Right lobe of liver (tissue), 6 donors: ENCODE measurements at regions not wholly inside any gene's neighbourhood (a gene's known extent, or its start where the extent isn't known, plus 50 kb on each side); places are given as distances from the start of the nearest gene placed in this dataset.
A peak's percentile ranks its signal among the peaks of the same experiment; 100 is the strongest.

Experiments used
- ATAC-seq, 4 donors: fragments of 200-7000 bp; cut with Tn5 transposase; one replicate each; pipeline ENCODE4 v1.9.1; 2020; ENCODE audit warnings: mild to moderate bottlenecking in 4 of 4, moderate library complexity in 4 of 4
- DNase-seq, 3 donors: peaks; one replicate each; pipeline ENCODE4 v3.0.0-alpha.2; 2020
- H3K27ac ChIP-seq, 3 donors: fragments of 200-600 bp; one replicate each; pipeline ENCODE4 v1.8.0; 2022
- H3K27me3 ChIP-seq, 2 donors: fragments of 200-600 bp; one replicate each; pipeline ENCODE4 v1.8.0; 2022
- H3K36me3 ChIP-seq, 4 donors: fragments of 200-600 bp; sonication (generic) in 1 of 4; one replicate each; pipeline versions ENCODE4 v1.5.1 to v1.8.0; 2017 to 2022; ENCODE audit warnings: control low read depth in 1 of 4
- H3K4me1 ChIP-seq, 4 donors: fragments of 200-600 bp; sonication (generic) in 1 of 4; one replicate each; pipeline versions ENCODE4 v1.5.1 to v1.8.0; 2017 to 2022; ENCODE audit warnings: control low read depth in 1 of 4
- H3K4me3 ChIP-seq, 3 donors: fragments of 200-600 bp; one replicate each; pipeline ENCODE4 v1.8.0; 2022
- H3K9me3 ChIP-seq, 4 donors: fragments of 200-600 bp; sonication (generic) in 1 of 4; one replicate each; pipeline versions ENCODE4 v1.5.1 to v1.8.0; 2017 to 2022; ENCODE audit warnings: control low read depth in 1 of 4
- POLR2A ChIP-seq: fragments of 450-650 bp; IDR thresholded peaks from one replicate; pipeline ENCODE4 v1.6.1; 2017; ENCODE audit warnings: antibody characterized with exemption, mild to moderate bottlenecking
- WGBS: methylation state at CpG from one replicate; pipeline ENCODE4 v1.1.6; 2018; ENCODE audit warnings: low coverage, low lambda C conversion rate; ENCODE audit not compliant: insufficient coverage; ENCODE audit errors: missing lambda C conversion rate; 5-methylcytosine and 5-hydroxymethylcytosine counted together
- intact Hi-C, 2 donors: fragments of 100-400 bp; cut with DNase I; formaldehyde crosslinking; loops; one replicate each; pipeline versions ENCODE4 v1.11.2 to v1.14.1; 2022
- TF ChIP-seq, protein P1 (sequence below), 4 donors: fragments of 200-600 bp in 3 of 4; fragments of 450-650 bp in 1 of 4; IDR thresholded peaks; one replicate each; pipeline versions ENCODE4 v1.5.1 to v1.8.0; 2016 to 2022; ENCODE audit warnings: antibody characterized with exemption in 4 of 4, mild to moderate bottlenecking in 2 of 4
- donor health status: DM: no; HTN: yes; CAD: no.
- donor health status: DM: no; HTN: no; CAD: no.
- donor health status: DM: no; HTN: no; CAD: no.
- donor health status: DM: no; HTN: yes; CAD: no.
- donor health status: DM: no; HTN: yes; CAD: no.

DNA sequence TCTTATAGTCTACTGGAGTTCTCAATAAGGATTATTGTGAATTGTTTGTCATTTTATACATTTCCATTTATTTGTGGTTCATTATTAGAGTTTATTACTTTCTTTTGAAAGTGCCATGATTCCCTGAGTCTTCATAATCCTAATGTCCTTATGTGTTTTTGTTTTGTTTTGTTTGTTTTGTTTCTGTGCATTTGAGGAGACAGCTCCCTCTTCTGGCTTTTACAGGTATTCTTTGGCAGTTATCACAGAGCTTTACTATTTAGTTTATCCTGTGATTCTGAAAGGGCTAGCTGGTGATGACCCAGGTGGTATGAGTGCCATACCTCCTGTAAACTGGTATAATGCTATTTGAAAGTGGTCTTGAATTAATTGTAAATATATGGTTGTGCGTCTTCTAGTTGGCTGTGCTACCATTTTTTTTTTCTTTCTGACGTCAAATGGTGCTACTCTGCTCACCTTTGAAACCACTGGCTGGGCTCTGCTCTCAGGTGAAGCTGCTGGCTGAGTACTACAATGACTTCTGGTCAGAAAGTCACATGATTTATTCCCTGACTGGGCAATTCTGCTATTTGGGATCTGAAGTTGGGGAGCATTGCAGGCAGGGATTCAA is 751.2 kb downstream of the JRKL start:
- H3K27me3 ChIP-seq: no peaks in the 10 kb centered on the region
- no peak overlapping the region for H3K4me3 ChIP-seq
- H3K4me1 ChIP-seq: no peaks in the 10 kb centered on the region
- intact Hi-C loops: no loop called here
- ATAC-seq: peak; percentile 25 to 61 (median 39)
- no peaks in the 10 kb centered on the region for H3K36me3 ChIP-seq
- no peak overlapping the region for H3K27ac ChIP-seq
- TF ChIP-seq, protein P1, sequence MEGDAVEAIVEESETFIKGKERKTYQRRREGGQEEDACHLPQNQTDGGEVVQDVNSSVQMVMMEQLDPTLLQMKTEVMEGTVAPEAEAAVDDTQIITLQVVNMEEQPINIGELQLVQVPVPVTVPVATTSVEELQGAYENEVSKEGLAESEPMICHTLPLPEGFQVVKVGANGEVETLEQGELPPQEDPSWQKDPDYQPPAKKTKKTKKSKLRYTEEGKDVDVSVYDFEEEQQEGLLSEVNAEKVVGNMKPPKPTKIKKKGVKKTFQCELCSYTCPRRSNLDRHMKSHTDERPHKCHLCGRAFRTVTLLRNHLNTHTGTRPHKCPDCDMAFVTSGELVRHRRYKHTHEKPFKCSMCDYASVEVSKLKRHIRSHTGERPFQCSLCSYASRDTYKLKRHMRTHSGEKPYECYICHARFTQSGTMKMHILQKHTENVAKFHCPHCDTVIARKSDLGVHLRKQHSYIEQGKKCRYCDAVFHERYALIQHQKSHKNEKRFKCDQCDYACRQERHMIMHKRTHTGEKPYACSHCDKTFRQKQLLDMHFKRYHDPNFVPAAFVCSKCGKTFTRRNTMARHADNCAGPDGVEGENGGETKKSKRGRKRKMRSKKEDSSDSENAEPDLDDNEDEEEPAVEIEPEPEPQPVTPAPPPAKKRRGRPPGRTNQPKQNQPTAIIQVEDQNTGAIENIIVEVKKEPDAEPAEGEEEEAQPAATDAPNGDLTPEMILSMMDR (IDR thresholded peaks at IDR 0.05): peak; percentile 31 to 55 (median 38)
- TF ChIP-seq POLR2A: no peak
- no peak for DNase-seq
- no peaks in the 10 kb centered on the region for H3K9me3 ChIP-seq
- WGBS: 20% methylated on average over 2 of the region's 2 CpGs

GRCh38 chr11:97143463-97143862 is 753.6 kb downstream of the JRKL start:
- 27% methylated on average over 1 of the region's 1 CpG for WGBS
- Histone ChIP-seq H3K4me3 (no peak overlapping the region), H3K36me3 (no peaks in the 10 kb centered on the region), H3K27ac (no peak overlapping the region), H3K4me1 (no peaks in the 10 kb centered on the region), H3K9me3 (no peaks in the 10 kb centered on the region), H3K27me3 (no peaks in the 10 kb centered on the region)
- intact Hi-C loops: no loop called here
- TF ChIP-seq, protein P1 (IDR thresholded peaks at IDR 0.05): no peak
- TF ChIP-seq POLR2A: no peak
- DNase-seq (no peak), ATAC-seq (no peak)

DNA sequence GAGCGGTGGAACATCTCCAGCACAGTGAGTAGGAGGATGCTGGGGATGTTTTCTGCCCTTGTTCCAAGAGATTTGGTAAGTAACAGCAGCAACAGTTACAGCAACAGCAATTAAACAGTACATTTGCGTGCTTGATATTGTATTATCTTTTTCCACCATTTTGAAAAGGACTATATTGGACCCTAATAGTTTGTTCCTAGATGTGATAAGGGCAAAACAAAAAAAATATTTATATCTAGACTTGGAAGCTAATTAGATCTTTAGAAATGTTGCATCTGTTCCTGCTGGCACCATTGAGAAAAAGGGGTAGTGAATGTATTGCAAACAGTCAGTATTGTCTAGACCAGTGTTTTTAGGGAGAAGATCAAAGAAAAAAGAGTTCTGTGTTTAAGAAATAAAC is 759.9 kb downstream of the JRKL start:
- Histone ChIP-seq H3K4me1 (no peaks in the 10 kb centered on the region), H3K27me3 (no peaks in the 10 kb centered on the region), H3K27ac (no peak overlapping the region), H3K4me3 (no peak overlapping the region), H3K9me3 (no peaks in the 10 kb centered on the region), H3K36me3 (no peaks in the 10 kb centered on the region)
- ATAC-seq (no peak), DNase-seq (no peak)
- TF ChIP-seq, protein P1 (IDR thresholded peaks at IDR 0.05): no peak
- no peak for TF ChIP-seq POLR2A
- WGBS: 30% methylated on average over 2 of the region's 2 CpGs
- intact Hi-C loops: no loop called here

GRCh38 chr11:97157221-97157740 is 767.5 kb downstream of the JRKL start:
- no peak for DNase-seq
- TF ChIP-seq POLR2A: no peak
- TF ChIP-seq, protein P1 (IDR thresholded peaks at IDR 0.05): no peak
- H3K27me3 ChIP-seq: no peaks in the 10 kb centered on the region
- no peak for ATAC-seq
- WGBS: 24% methylated on average over 2 of the region's 2 CpGs
- intact Hi-C loops: no loop called here
- no peak overlapping the region for H3K27ac ChIP-seq
- no peaks in the 10 kb centered on the region for H3K36me3 ChIP-seq
- H3K4me1 ChIP-seq: no peaks in the 10 kb centered on the region
- no peaks in the 10 kb centered on the region for H3K9me3 ChIP-seq
- H3K4me3 ChIP-seq: no peak overlapping the region
